ENCODE measurements at regions not wholly inside any gene's neighbourhood (a gene's known extent, or its start where the extent isn't known, plus 50 kb on each side); places are given as distances from the start of the nearest gene placed in this dataset.

GRCh38 chr17:13776027-13776551, 174.4 kb upstream of the HS3ST3A1 start:
- no peak for DNase-seq (ENCODE audit: extremely low read depth in 1 of 11, low read depth in 9 of 11, low spot score in 4 of 11)

DNA sequence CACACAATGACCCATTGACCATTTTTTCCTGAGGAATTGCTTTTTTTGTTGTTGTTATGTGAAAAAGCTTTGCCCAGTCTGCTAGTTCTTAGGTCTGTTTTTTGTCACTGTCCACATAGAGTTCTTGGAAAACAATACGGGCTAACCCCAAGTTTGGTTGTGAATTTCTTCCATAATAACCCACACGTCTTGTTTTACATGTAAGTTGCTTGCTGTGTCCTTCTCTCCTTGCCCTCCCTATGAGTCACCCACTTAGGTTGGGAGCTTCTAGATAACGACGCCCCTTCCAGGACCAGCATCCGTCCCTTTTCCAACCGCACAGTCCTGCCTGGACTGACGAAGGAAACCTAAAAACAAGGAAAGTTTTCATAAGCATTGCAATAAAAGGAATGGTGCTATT, 175.3 kb upstream of the HS3ST3A1 start:
- DNase-seq (ENCODE audit: extremely low read depth in 1 of 11, low read depth in 9 of 11, low spot score in 4 of 11), result no peak

GRCh38 chr17:13784434-13785095, 182.8 kb upstream of the HS3ST3A1 start:
- DNase-seq (ENCODE audit: extremely low read depth in 1 of 11, low read depth in 9 of 11, low spot score in 4 of 11), result no peak

DNA sequence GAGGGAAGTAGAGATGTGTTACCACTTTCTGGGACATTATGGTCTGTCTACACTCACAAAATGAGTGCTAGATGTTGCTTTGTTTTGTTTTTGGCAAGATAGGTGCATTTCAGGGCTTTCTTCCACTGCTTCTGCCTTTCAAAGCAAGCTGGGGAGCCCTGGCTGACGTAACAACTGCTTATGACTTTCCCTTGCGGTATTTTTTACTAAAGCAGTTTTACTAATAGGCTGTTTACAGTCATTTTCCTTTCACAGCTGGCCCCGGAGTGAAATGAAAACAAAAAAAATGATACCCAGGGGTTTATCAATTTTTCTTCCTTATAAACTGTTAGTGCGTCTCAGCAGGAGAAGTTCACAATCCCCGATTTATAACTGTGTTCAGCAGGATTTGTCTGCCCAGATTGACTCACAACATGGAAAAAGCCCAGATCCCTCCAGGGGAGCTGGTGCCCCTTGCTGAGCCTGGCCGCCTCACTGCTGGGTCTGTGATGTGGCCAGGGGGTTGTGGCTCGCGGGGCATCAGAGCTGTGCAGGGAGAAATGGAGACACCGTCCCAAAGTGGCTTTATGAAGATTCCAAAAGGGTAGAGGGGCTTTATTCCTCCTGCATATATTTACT, 184.4 kb upstream of the HS3ST3A1 start:
- no peak for DNase-seq (ENCODE audit: extremely low read depth in 1 of 11, low read depth in 9 of 11, low spot score in 4 of 11)

DNA sequence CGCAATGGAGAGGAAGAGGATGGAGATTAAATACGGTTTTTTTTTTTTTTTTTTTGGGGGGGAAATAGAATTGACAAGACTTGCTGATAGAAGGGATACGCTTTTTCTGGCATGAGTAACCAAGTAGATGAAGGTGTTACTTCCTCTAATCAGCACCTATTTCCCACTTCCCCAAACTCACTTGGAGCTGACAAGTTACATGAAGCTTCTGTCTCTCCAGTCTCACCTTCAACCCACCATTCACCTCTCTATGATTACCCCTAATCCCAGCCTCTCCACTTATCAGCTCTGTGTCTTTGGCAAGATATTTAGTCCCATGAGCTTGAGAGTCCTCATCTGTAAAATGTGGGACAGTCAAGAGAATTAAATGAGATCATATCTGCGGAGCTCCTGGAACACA, 185.9 kb upstream of the HS3ST3A1 start:
- DNase-seq (ENCODE audit: extremely low read depth in 1 of 11, low read depth in 9 of 11, low spot score in 4 of 11), result no peak

- no peak for DNase-seq (ENCODE audit: extremely low read depth in 1 of 11, low read depth in 9 of 11, low spot score in 4 of 11)
These were observed 186.7 kb upstream of the HS3ST3A1 start for GRCh38 chr17:13788385-13788784.

DNA sequence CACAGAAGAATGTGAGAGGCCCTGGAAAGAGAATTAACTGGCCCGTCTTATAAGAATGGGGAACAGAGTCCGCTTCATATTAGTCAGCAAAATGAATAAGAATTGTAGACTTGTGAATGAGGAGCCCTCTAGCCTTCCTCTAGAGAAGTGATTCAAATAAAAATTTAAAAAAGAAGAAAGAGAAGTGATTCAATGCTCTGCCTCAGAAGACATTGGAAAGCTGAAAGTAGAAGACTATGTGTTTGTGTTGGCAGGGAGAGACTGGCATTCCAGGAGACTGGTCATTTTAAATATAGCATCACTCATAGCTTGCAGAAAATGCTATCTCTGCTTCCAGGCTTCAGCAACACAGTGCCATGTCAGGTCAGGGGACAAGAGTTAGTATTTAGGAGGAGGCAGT, 190.6 kb upstream of the HS3ST3A1 start:
- DNase-seq (ENCODE audit: extremely low read depth in 1 of 11, low read depth in 9 of 11, low spot score in 4 of 11), result no peak

DNA sequence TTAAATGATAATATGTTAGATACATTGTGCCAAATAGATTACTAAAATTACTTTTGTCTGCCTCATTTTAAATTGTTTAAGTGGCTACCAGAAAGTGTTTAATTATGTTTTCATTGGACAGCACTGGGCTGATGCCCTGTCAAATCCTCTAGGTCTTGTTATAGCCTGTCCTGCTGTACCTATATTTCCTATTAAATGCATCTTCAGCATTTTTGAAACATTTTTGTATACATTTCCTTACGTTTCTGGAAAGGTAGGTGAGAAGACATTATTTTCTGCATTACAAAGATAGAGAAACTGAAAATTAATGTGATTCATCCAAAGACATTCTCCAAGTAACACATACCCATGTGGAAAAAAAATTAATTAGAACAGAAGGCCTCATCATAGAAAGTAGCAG, 192.2 kb upstream of the HS3ST3A1 start:
- no peak for DNase-seq (ENCODE audit: extremely low read depth in 1 of 11, low read depth in 9 of 11, low spot score in 4 of 11)

DNA sequence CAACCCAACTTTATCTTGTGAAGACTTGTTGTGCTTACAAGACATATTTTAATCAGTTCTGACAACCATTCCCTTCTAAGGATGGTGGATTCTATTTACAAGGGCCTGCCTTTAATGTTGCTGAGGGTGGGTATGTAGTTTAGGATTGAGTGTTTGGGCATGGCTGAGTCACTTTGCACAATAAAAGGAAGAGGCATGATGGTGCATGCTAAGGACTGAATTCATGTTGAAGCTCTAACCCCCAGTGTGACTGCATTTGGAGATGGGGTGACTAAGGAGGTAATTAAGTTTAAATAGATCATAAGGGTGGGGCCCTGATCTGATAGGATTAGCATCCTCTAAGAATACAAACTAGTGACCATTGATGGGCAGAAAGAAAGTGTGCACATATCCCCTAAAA, 196.1 kb upstream of the HS3ST3A1 start:
- DNase-seq (ENCODE audit: extremely low read depth in 1 of 11, low read depth in 9 of 11, low spot score in 4 of 11), result no peak

- no peak for DNase-seq (ENCODE audit: extremely low read depth in 1 of 11, low read depth in 9 of 11, low spot score in 4 of 11)
These were observed 204.4 kb upstream of the HS3ST3A1 start for GRCh38 chr17:13806092-13806491.

DNA sequence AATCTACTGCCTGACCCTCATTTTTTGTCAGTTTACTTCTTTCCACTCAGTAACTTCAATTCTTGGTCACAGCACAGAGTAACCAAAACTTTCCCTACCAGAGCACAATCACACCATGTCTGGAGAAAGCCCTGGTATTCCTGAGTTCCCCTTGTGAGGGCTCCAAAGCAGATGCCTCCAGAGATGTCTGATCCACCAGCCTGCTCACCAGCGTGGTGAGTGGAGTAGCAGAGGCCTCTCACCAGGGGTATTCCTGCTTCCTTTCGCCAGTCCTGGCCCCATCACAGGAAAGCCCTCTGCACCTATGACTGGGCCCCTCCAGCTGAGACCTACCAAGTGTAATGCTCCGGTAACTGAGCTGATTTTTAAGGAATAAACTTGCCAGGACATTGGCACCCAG, 205.4 kb upstream of the HS3ST3A1 start:
- no peak for DNase-seq (ENCODE audit: extremely low read depth in 1 of 11, low read depth in 9 of 11, low spot score in 4 of 11)

GRCh38 chr17:13812350-13812749, 210.6 kb upstream of the HS3ST3A1 start:
- no peak for DNase-seq (ENCODE audit: extremely low read depth in 1 of 11, low read depth in 9 of 11, low spot score in 4 of 11)

GRCh38 chr17:13813347-13814240, 211.9 kb upstream of the HS3ST3A1 start:
- no peak for DNase-seq (ENCODE audit: extremely low read depth in 1 of 11, low read depth in 9 of 11, low spot score in 4 of 11)

DNA sequence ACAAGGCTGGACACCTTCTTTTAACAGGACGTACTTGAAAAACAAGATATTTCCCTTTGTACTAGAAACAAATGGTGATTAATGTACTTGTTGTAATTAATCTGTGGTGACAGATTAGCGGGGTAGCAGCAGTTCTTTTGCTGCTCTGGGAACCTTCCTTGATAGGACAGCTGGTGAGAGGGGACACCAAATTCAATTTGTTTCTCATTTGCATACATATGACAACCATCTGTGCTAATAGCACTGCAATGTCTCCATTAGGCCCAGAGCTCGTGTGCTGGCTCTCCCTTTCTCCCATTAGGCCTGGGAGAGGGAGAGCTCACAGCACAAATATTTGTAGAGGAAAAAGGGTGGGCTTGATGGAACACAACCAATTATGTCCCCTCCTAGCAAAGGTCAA, 221.0 kb upstream of the HS3ST3A1 start:
- no peak for DNase-seq (ENCODE audit: extremely low read depth in 1 of 11, low read depth in 9 of 11, low spot score in 4 of 11)

DNA sequence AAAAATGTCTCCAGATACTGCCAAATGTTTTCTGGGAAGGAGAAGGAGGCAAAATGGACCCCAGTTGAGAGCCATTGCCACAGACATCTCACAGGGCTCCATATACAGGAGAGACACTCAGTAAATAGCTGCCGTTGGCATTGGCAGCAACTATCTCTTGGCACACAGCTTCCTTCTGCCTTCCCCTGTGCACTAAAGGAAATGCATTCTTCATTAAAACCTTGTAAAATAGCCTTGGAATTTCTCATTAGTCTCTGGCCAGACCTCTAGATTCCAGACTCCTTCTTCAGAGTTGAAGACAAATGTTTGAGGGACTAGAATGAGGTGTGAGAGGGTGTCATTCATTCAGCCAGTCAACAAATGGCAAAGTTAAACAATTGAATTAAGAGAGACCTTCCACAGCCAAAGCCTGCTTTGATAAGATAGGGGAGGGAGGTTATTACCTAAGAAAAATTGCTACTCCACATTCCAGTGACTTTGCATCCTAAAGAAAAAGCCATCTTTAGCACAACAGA, 223.9 kb upstream of the HS3ST3A1 start:
- no peak for DNase-seq (ENCODE audit: extremely low read depth in 1 of 11, low read depth in 9 of 11, low spot score in 4 of 11)

DNA sequence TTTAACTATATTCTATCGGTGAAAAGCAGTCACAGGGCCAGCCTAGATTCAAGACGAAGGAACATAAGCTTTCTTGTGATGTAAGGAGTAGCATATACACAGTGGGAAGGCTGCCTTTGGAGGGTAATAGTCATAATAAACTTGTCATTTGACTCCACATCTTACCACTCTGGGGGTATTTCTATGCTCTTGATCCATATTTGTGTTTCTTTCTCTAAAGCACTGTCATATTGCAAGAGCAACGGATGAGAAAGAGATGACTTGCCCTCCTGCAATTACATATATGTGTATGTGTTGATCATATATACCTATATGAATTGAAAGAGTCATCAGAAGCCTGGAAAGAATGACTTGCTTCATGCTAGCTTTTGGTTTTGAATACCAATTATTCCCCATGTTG, 225.4 kb upstream of the HS3ST3A1 start:
- DNase-seq (ENCODE audit: extremely low read depth in 1 of 11, low read depth in 9 of 11, low spot score in 4 of 11), result no peak

DNA sequence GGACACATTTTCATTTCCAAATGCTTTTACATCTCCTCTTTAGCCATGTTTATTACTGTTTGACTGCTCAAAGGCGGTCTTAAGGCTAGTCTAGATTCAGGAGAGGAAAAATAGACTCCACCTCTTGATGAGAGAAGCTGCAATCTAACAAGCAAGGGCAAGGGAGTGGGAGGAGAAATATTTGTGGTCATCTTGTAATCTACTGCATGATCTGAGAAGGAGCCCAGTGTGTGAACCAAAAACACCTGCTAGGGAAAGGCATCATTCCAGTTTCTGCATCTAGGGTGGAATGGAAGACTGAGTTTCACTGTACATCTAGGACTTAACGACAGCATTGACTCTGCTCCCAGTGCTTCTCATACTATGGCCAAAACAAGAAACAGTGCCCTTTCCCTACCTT, 232.2 kb upstream of the HS3ST3A1 start:
- DNase-seq (ENCODE audit: extremely low read depth in 1 of 11, low read depth in 9 of 11, low spot score in 4 of 11), result no peak

DNA sequence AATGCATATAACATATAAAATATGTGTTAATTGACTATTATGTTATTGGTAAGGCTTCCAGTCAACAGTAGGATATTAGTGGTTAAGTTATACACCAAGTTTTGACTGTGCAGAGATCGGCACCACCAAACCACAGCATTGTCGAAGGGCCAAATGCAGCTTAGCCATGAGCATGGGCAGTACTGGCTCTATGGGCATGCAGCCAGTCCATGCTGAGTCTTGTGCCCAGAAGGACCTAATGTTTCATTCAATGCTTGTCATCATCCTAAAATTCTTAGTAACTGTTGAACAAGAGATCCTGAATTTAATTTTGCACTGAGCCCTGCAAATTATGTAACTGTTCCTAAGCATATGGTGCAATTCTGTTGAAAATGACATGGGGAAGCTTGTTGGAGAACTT, 233.4 kb upstream of the HS3ST3A1 start:
- DNase-seq (ENCODE audit: extremely low read depth in 1 of 11, low read depth in 9 of 11, low spot score in 4 of 11), result no peak

GRCh38 chr17:13837417-13837816, 231.9 kb upstream of the COX10 start:
- DNase-seq (ENCODE audit: extremely low read depth in 1 of 11, low read depth in 9 of 11, low spot score in 4 of 11), result no peak

GRCh38 chr17:13840254-13840653, 229.1 kb upstream of the COX10 start:
- no peak for DNase-seq (ENCODE audit: extremely low read depth in 1 of 11, low read depth in 9 of 11, low spot score in 4 of 11)
